Stomach smooth muscle (tissue), 2 donors: ENCODE measurements at regions not wholly inside any gene's neighbourhood (a gene's known extent, or its start where the extent isn't known, plus 50 kb on each side); places are given as distances from the start of the nearest gene placed in this dataset.

ENCODE experiments used
- H3K27ac ChIP-seq: one replicate; pipeline ENCODE4 v1.7.0; 2013; ENCODE audit warnings: mild to moderate bottlenecking, low read length, inconsistent platforms
- H3K27me3 ChIP-seq, 2 donors: one replicate each; pipeline ENCODE4 v1.7.0; 2013; ENCODE audit warnings: low read length in 2 of 2; ENCODE audit not compliant: insufficient read depth in 2 of 2, control insufficient read depth in 1 of 2
- H3K36me3 ChIP-seq, 2 donors: one replicate each; pipeline ENCODE4 v1.7.0; 2013; ENCODE audit warnings: low read length in 2 of 2; ENCODE audit not compliant: control insufficient read depth in 2 of 2, insufficient read depth in 2 of 2
- H3K4me1 ChIP-seq: one replicate; pipeline ENCODE4 v1.7.0; 2013; ENCODE audit warnings: low read length; ENCODE audit not compliant: control insufficient read depth, insufficient read depth
- H3K4me3 ChIP-seq, 2 donors: one replicate each; pipeline ENCODE4 v1.7.0; 2013; ENCODE audit warnings: low read length in 2 of 2
- H3K9ac ChIP-seq, 2 donors: one replicate each; pipeline ENCODE4 v1.7.0; 2013; ENCODE audit warnings: low read length in 2 of 2, mild to moderate bottlenecking in 1 of 2
- H3K9me3 ChIP-seq, 2 donors: one replicate each; pipeline ENCODE4 v1.7.0; 2013; ENCODE audit warnings: low read length in 2 of 2; ENCODE audit not compliant: control insufficient read depth in 2 of 2
- donor health status: healthy.
- donor health status: Pancreatic carcinoma.

- Histone ChIP-seq H3K27ac (no peak overlapping the region), H3K9ac (no peak overlapping the region), H3K4me1 (no peaks in the 10 kb centered on the region), H3K9me3 (no peaks in the 10 kb centered on the region), H3K4me3 (no peak overlapping the region), H3K36me3 (no peaks in the 10 kb centered on the region), H3K27me3 (no peaks in the 10 kb centered on the region)
Measured at GRCh38 chr6:139721954-139722353, 347.5 kb upstream of the CITED2 start.

GRCh38 chr6:139713900-139714506 is 339.6 kb upstream of the CITED2 start:
- no peaks in the 10 kb centered on the region for H3K36me3 ChIP-seq
- H3K9me3 ChIP-seq, result no peaks in the 10 kb centered on the region
- H3K4me1 ChIP-seq, result no peaks in the 10 kb centered on the region
- no peak overlapping the region for H3K9ac ChIP-seq
- H3K4me3 ChIP-seq, result no peak overlapping the region
- H3K27me3 ChIP-seq, result no peaks in the 10 kb centered on the region
- H3K27ac ChIP-seq, result no peak overlapping the region

GRCh38 chr6:139713424-139713823 is 339.0 kb upstream of the CITED2 start:
- Histone ChIP-seq H3K27me3 (no peaks in the 10 kb centered on the region), H3K9me3 (no peaks in the 10 kb centered on the region), H3K9ac (no peak overlapping the region), H3K27ac (no peak overlapping the region), H3K4me1 (no peaks in the 10 kb centered on the region), H3K4me3 (no peak overlapping the region), H3K36me3 (no peaks in the 10 kb centered on the region)

- Histone ChIP-seq H3K4me1 (no peaks in the 10 kb centered on the region), H3K9ac (no peak overlapping the region), H3K4me3 (no peak overlapping the region), H3K27me3 (no peaks in the 10 kb centered on the region), H3K9me3 (no peaks in the 10 kb centered on the region), H3K27ac (no peak overlapping the region), H3K36me3 (no peaks in the 10 kb centered on the region)
Measured at GRCh38 chr6:139712830-139713229, 338.4 kb upstream of the CITED2 start.

GRCh38 chr6:139711804-139712585 is 337.5 kb upstream of the CITED2 start:
- no peaks in the 10 kb centered on the region for H3K4me1 ChIP-seq
- H3K36me3 ChIP-seq, result no peaks in the 10 kb centered on the region
- H3K9me3 ChIP-seq, result no peaks in the 10 kb centered on the region
- H3K27ac ChIP-seq, result no peak overlapping the region
- H3K27me3 ChIP-seq, result no peaks in the 10 kb centered on the region
- H3K9ac ChIP-seq, result no peak overlapping the region
- H3K4me3 ChIP-seq, result no peak overlapping the region

GRCh38 chr6:139710556-139710955 is 336.1 kb upstream of the CITED2 start:
- H3K36me3 ChIP-seq, result no peaks in the 10 kb centered on the region
- H3K4me1 ChIP-seq, result no peaks in the 10 kb centered on the region
- no peak overlapping the region for H3K9ac ChIP-seq
- H3K9me3 ChIP-seq, result no peaks in the 10 kb centered on the region
- no peaks in the 10 kb centered on the region for H3K27me3 ChIP-seq
- no peak overlapping the region for H3K27ac ChIP-seq
- H3K4me3 ChIP-seq, result no peak overlapping the region

GRCh38 chr6:139708337-139709199 is 334.1 kb upstream of the CITED2 start:
- Histone ChIP-seq H3K4me3 (no peak overlapping the region), H3K27ac (no peak overlapping the region)

GRCh38 chr6:139706912-139707311 is 332.5 kb upstream of the CITED2 start:
- H3K27ac ChIP-seq, result no peak overlapping the region
- no peak overlapping the region for H3K4me3 ChIP-seq
- no peaks in the 10 kb centered on the region for H3K36me3 ChIP-seq
- H3K9ac ChIP-seq, result no peak overlapping the region
- no peaks in the 10 kb centered on the region for H3K9me3 ChIP-seq
- H3K4me1 ChIP-seq, result no peaks in the 10 kb centered on the region
- H3K27me3 ChIP-seq, result no peaks in the 10 kb centered on the region

More at GRCh38 chr6:139708337-139709199, 334.1 kb upstream of the CITED2 start:
- Histone ChIP-seq H3K36me3 (no peaks in the 10 kb centered on the region), H3K27me3 (no peaks in the 10 kb centered on the region), H3K9me3 (no peaks in the 10 kb centered on the region), H3K4me1 (no peaks in the 10 kb centered on the region), H3K9ac (no peak overlapping the region)

GRCh38 chr6:139705284-139705683 is 330.8 kb upstream of the CITED2 start:
- Histone ChIP-seq H3K27ac (no peak overlapping the region), H3K36me3 (no peaks in the 10 kb centered on the region), H3K9ac (no peak overlapping the region), H3K4me3 (no peak overlapping the region), H3K27me3 (no peaks in the 10 kb centered on the region), H3K9me3 (no peaks in the 10 kb centered on the region), H3K4me1 (no peaks in the 10 kb centered on the region)

GRCh38 chr6:139703780-139704179 is 329.3 kb upstream of the CITED2 start:
- no peak overlapping the region for H3K9ac ChIP-seq
- H3K36me3 ChIP-seq, result no peaks in the 10 kb centered on the region
- no peaks in the 10 kb centered on the region for H3K9me3 ChIP-seq
- H3K4me3 ChIP-seq, result no peak overlapping the region
- no peak overlapping the region for H3K27ac ChIP-seq
- no peaks in the 10 kb centered on the region for H3K27me3 ChIP-seq
- no peaks in the 10 kb centered on the region for H3K4me1 ChIP-seq
